Activated CD8-positive, alpha-beta memory T cell treated with anti-CD3 and anti-CD28 coated beads, Interleukin-2, amount 10 ng/mL, durations not matched to agents 7 days and 5 days (primary cell): ENCODE measurements at regions not wholly inside any gene's neighbourhood (a gene's known extent, or its start where the extent isn't known, plus 50 kb on each side); places are given as distances from the start of the nearest gene placed in this dataset.

Experiments
- ATAC-seq: fragments of 150-1000 bp; cut with Tn5 transposase; one replicate; pipeline ENCODE4 v1.10.0; 2021; ENCODE audit warnings: moderate library complexity
- CTCF ChIA-PET: fragments of 350-600 bp; sonication (Branson Sonifier 250); formaldehyde crosslinking; loops from one replicate; lab custom pipeline; 2021; ENCODE audit warnings: antibody characterized with exemption; lab: Charles Lee
- DNase-seq: peaks from one replicate; pipeline ENCODE4 v3.0.0-alpha.2; 2020
- H3K27ac Mint-ChIP-seq: one replicate; pipeline ENCODE4 v1.8.0; 2021; ENCODE audit warnings: mild to moderate bottlenecking, mixed read lengths
- H3K27me3 Mint-ChIP-seq: one replicate; pipeline ENCODE4 v1.8.0; 2021; ENCODE audit warnings: mixed read lengths
- H3K36me3 Mint-ChIP-seq: one replicate; pipeline ENCODE4 v1.8.0; 2021; ENCODE audit warnings: mild to moderate bottlenecking, mixed read lengths
- H3K4me1 Mint-ChIP-seq: one replicate; pipeline ENCODE4 v1.8.0; 2021; ENCODE audit warnings: mixed read lengths
- H3K4me3 Mint-ChIP-seq: one replicate; pipeline ENCODE4 v1.8.0; 2021; ENCODE audit warnings: mild to moderate bottlenecking, moderate library complexity, mixed read lengths
- H3K9me3 Mint-ChIP-seq: one replicate; pipeline ENCODE4 v1.8.0; 2022; ENCODE audit warnings: low read depth, mixed read lengths

DNA sequence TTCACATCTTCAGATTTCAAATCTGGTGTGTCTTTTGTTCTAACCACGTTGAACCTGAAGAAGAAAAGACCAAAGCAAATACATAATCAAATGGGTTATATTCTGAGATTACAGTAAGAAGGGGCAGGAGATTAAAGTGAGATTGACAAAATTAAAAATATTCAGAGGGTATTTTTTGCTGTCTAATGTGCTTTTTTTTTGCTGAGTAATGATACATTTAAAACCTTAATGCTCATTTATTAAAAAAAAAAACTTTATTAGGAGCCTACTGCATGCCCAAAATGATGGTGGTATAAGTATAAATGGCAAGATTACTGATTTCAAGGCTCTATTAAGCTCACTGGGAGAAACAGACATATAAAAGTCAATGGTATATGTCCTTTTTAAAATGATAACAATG lies 459.4 kb downstream of the FGF9 start:
- Mint-ChIP-seq H3K9me3 (no peaks in the 10 kb centered on the region), H3K4me3 (no peak overlapping the region), H3K36me3 (peaks cover 6% of the 10 kb centered on the region), H3K27me3 (no peaks in the 10 kb centered on the region), H3K27ac (no peak overlapping the region), H3K4me1 (peaks cover 33% of the 10 kb centered on the region)
- CTCF ChIA-PET, result no interaction called here
- no peak for ATAC-seq
- DNase-seq, result no peak

DNA sequence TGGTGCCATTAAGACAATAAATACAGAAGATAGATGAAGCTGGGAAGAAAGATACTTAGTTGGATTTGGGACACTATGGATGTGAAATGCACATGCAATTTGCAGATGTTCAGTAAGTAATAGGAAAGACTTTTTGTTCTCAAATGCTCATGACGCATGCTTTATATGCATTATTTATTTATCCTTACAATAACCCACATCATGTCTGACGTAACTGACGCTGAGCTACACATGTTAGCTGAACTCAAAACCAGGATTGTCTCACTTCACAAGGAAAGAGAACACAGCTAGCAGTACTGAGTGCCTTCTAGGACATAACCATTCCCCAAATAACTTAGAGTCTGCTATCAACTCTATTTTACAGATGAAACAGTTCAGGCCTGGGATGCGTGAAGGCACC lies 463.4 kb downstream of the FGF9 start:
- Mint-ChIP-seq H3K27me3 (no peaks in the 10 kb centered on the region), H3K27ac (no peak overlapping the region), H3K4me1 (peaks cover 6% of the 10 kb centered on the region), H3K36me3 (peaks cover 4% of the 10 kb centered on the region), H3K9me3 (no peaks in the 10 kb centered on the region), H3K4me3 (no peak overlapping the region)
- DNase-seq (no peak), ATAC-seq (no peak)
- CTCF ChIA-PET, result no interaction called here

- Mint-ChIP-seq H3K27ac (no peak overlapping the region), H3K9me3 (no peaks in the 10 kb centered on the region), H3K27me3 (no peaks in the 10 kb centered on the region), H3K4me1 (peaks cover 3% of the 10 kb centered on the region), H3K36me3 (no peaks in the 10 kb centered on the region), H3K4me3 (no peak overlapping the region)
- no peak for DNase-seq
- no peak for ATAC-seq
- CTCF ChIA-PET, result no interaction called here
These were observed 464.6 kb downstream of the FGF9 start for GRCh38 chr13:22135446-22135845.

DNA sequence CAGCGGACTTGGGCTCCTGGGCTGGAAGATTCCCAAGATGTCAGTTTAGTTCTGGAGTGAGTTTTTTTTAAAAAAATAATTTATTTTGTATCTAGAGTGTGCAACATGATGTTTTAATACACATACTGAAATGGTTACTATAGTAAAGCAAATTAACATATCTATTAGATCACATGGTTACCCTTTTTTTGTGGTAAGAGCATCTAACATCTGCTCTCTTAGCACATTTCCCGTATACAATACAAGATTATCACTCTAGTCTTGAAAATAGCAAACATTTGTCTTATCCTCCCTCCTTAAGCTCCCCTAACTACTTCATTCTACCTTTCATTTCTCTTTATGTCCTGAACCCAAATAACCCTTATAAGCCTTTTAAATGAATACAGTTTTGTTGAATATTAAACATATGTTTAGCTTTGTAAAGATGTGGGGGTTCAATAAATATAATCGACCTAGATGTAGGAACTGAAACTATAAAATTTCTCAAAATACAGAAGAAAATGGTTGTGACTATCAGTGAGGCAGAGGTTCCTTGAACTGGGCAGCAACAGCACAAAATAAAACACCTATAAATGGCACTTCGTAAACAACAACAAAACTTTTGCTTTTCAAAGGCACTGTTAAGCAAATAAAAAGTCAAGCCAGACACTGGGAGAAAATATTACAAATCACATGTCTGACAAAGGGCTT lies 466.6 kb downstream of the FGF9 start:
- Mint-ChIP-seq H3K9me3 (no peaks in the 10 kb centered on the region), H3K4me3 (no peak overlapping the region), H3K27ac (no peak overlapping the region), H3K36me3 (no peaks in the 10 kb centered on the region), H3K4me1 (peaks cover 6% of the 10 kb centered on the region), H3K27me3 (no peaks in the 10 kb centered on the region)
- DNase-seq (no peak), ATAC-seq (no peak)
- CTCF ChIA-PET, result no interaction called here

- DNase-seq, result no peak
- H3K27me3 Mint-ChIP-seq, result no peaks in the 10 kb centered on the region
- peaks cover 7% of the 10 kb centered on the region for H3K4me1 Mint-ChIP-seq
- no peaks in the 10 kb centered on the region for H3K9me3 Mint-ChIP-seq
- no peak overlapping the region for H3K4me3 Mint-ChIP-seq
- ATAC-seq, result no peak
- no peak overlapping the region for H3K27ac Mint-ChIP-seq
- H3K36me3 Mint-ChIP-seq, result no peaks in the 10 kb centered on the region
- CTCF ChIA-PET, result no interaction called here
These were observed 468.1 kb downstream of the FGF9 start for GRCh38 chr13:22138947-22139346.

- DNase-seq (no peak), ATAC-seq (no peak)
- Mint-ChIP-seq H3K4me1 (peaks cover 7% of the 10 kb centered on the region), H3K27me3 (no peaks in the 10 kb centered on the region), H3K9me3 (peaks cover 2% of the 10 kb centered on the region), H3K36me3 (peaks cover 6% of the 10 kb centered on the region), H3K27ac (no peak overlapping the region), H3K4me3 (no peak overlapping the region)
- CTCF ChIA-PET, result no interaction called here
These were observed 470.8 kb downstream of the FGF9 start for GRCh38 chr13:22141716-22142115.

GRCh38 chr13:22143671-22144070 lies 472.8 kb downstream of the FGF9 start:
- DNase-seq, result no peak
- peaks cover 13% of the 10 kb centered on the region for H3K36me3 Mint-ChIP-seq
- no peaks in the 10 kb centered on the region for H3K27me3 Mint-ChIP-seq
- H3K27ac Mint-ChIP-seq, result no peak overlapping the region
- CTCF ChIA-PET, result no interaction called here
- no peak for ATAC-seq
- H3K9me3 Mint-ChIP-seq, result peaks cover 2% of the 10 kb centered on the region
- H3K4me3 Mint-ChIP-seq, result no peak overlapping the region
- peaks cover 5% of the 10 kb centered on the region for H3K4me1 Mint-ChIP-seq

DNA sequence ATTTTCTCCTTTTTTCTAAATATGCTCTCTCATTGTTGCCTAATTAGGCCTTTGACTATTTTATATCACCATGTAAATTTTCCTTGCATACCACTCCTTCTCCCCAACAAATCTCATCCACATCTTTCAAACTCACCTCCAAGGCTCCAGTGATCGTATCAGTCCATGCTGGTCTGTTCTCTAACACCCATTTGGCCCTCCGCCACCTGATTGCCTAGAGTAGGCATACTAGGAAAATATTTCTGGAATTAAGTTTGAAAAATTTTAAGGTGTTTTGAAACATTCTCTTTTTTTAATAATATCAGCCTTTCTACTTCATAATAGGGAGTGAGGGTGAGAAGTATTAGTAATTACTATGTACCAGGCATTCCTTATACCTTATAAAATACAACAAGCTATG lies 473.9 kb downstream of the FGF9 start:
- DNase-seq, result no peak
- H3K36me3 Mint-ChIP-seq, result peaks cover 13% of the 10 kb centered on the region

DNA sequence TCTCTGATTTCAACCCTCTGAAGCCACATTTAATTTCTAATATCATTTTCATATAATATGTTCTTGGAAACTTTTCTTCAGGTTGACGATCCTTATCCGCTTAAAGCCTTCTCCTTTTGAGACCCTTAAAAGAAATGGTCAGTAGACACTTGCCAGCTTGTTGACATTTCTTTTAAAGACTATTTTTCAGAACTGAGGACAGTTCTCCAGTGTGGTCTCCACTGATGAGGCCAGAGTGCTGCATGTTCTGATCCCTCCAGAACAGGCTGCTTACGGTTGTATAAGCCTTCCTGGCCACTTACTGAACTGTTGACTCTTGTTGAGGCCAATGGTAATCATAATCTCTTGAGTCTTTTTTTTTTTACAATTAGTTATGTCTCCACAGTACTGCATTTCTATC lies 477.3 kb downstream of the FGF9 start:
- no peaks in the 10 kb centered on the region for H3K27me3 Mint-ChIP-seq
- H3K27ac Mint-ChIP-seq, result no peak overlapping the region
- peaks cover 13% of the 10 kb centered on the region for H3K36me3 Mint-ChIP-seq
- no peak for DNase-seq
- CTCF ChIA-PET, result no interaction called here
- H3K4me3 Mint-ChIP-seq, result no peak overlapping the region
- peaks cover 2% of the 10 kb centered on the region for H3K9me3 Mint-ChIP-seq
- peaks cover 1% of the 10 kb centered on the region for H3K4me1 Mint-ChIP-seq
- ATAC-seq, result no peak

More for the DNA sequence above, 473.9 kb downstream of the FGF9 start:
- Mint-ChIP-seq H3K4me3 (no peak overlapping the region), H3K27me3 (no peaks in the 10 kb centered on the region), H3K27ac (no peak overlapping the region), H3K9me3 (peaks cover 2% of the 10 kb centered on the region), H3K4me1 (peaks cover 5% of the 10 kb centered on the region)
- no peak for ATAC-seq
- CTCF ChIA-PET, result no interaction called here

- DNase-seq, result no peak
- peaks cover 3% of the 10 kb centered on the region for H3K36me3 Mint-ChIP-seq
- ATAC-seq, result no peak
- H3K27me3 Mint-ChIP-seq, result no peaks in the 10 kb centered on the region
- H3K9me3 Mint-ChIP-seq, result no peaks in the 10 kb centered on the region
- H3K27ac Mint-ChIP-seq, result no peak overlapping the region
- H3K4me1 Mint-ChIP-seq, result no peaks in the 10 kb centered on the region
- no peak overlapping the region for H3K4me3 Mint-ChIP-seq
- CTCF ChIA-PET, result no interaction called here
These were observed 481.9 kb downstream of the FGF9 start for GRCh38 chr13:22152751-22153150.

- DNase-seq (no peak), ATAC-seq (no peak)
- H3K4me3 Mint-ChIP-seq, result no peak overlapping the region
- CTCF ChIA-PET, result no interaction called here
- H3K27ac Mint-ChIP-seq, result no peak overlapping the region
- H3K4me1 Mint-ChIP-seq, result no peaks in the 10 kb centered on the region
- H3K36me3 Mint-ChIP-seq, result peaks cover 3% of the 10 kb centered on the region
- H3K9me3 Mint-ChIP-seq, result no peaks in the 10 kb centered on the region
- no peaks in the 10 kb centered on the region for H3K27me3 Mint-ChIP-seq
These were observed 483.2 kb downstream of the FGF9 start for GRCh38 chr13:22154041-22154440.

- Mint-ChIP-seq H3K4me3 (peak overlapping the region; percentile 42), H3K36me3 (peaks cover 4% of the 10 kb centered on the region), H3K9me3 (peaks cover 3% of the 10 kb centered on the region), H3K27me3 (no peaks in the 10 kb centered on the region), H3K27ac (no peak overlapping the region), H3K4me1 (peaks cover 28% of the 10 kb centered on the region)
- CTCF ChIA-PET, result no interaction called here
- ATAC-seq, result peak; percentile 49
- no peak for DNase-seq
These were observed 491.0 kb downstream of the FGF9 start for GRCh38 chr13:22161871-22162270.

- H3K27ac Mint-ChIP-seq, result peak overlapping the region; percentile 63
- peaks cover 2% of the 10 kb centered on the region for H3K36me3 Mint-ChIP-seq
- CTCF ChIA-PET, result no interaction called here
- peaks cover 3% of the 10 kb centered on the region for H3K9me3 Mint-ChIP-seq
- no peaks in the 10 kb centered on the region for H3K27me3 Mint-ChIP-seq
- no peak for DNase-seq
- ATAC-seq, result no peak
- peaks cover 28% of the 10 kb centered on the region for H3K4me1 Mint-ChIP-seq
- peak overlapping the region; percentile 59 for H3K4me3 Mint-ChIP-seq
These were observed 492.0 kb downstream of the FGF9 start for GRCh38 chr13:22162889-22163288.

DNA sequence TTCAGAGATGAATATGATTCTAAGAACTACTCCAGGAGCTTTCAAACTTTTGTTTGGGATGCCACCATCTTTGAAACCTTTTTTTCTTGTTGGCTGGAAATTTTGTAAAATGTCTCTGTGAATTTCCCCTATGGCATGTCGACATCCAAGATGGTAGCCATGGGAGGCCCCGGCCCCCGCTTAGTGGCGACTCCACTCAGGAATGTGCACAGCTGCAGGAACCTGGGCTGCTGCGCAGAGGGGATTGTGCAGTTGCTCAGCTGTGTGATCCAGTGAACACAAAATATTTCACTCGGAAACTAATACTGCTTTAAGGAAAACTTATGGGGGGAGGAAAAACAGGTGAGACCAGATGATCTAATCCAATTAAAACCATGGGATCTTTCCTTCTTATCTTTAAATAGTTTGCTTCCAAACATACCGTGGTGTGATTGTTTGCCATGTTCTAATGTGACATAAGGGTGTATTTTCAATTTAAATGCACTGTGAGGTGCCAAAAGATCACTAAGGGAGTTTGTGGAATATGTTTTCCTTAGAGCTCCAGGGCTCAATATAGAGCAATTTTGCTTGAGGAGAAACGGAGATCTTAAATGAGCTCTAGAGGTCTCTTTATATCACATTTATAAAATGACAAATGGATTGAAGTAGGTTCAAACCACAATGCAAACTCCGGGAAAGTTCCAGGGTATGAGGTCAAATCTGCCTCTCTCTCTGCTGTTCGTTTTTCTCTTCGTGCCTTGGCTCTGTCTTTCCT lies 497.7 kb downstream of the FGF9 start:
- ATAC-seq (no peak), DNase-seq (no peak)
- H3K36me3 Mint-ChIP-seq, result peaks cover 2% of the 10 kb centered on the region
- H3K27me3 Mint-ChIP-seq, result no peaks in the 10 kb centered on the region
- CTCF ChIA-PET, result interaction anchor here (1.0 kb wide), 1 partner anchor 10 kb away, joined by 3 read pairs; no protein-coding TSS in a partner anchor
- H3K4me3 Mint-ChIP-seq, result no peak overlapping the region
- H3K4me1 Mint-ChIP-seq, result peaks cover 6% of the 10 kb centered on the region
- peaks cover 3% of the 10 kb centered on the region for H3K9me3 Mint-ChIP-seq
- H3K27ac Mint-ChIP-seq, result no peak overlapping the region
